NB4 (cell line): ENCODE measurements at regions not wholly inside any gene's neighbourhood (a gene's known extent, or its start where the extent isn't known, plus 50 kb on each side); places are given as distances from the start of the nearest gene placed in this dataset.
A peak's percentile ranks its signal among the peaks of the same experiment; 100 is the strongest.

Experiments
- DNase-seq: peaks from one replicate; pipeline ENCODE4 v3.0.0; 2010; ENCODE audit warnings: low read depth
- H3K4me3 ChIP-seq: one replicate; pipeline ENCODE4 v1.5.1; 2011; ENCODE audit warnings: mild to moderate bottlenecking, low read depth, low read length, moderate library complexity
- CTCF ChIP-seq: IDR thresholded peaks from one replicate; pipeline ENCODE4 v1.5.1; 2012; ENCODE audit warnings: low read depth, low read length
- MAX ChIP-seq: IDR thresholded peaks from 2 replicates; pipeline ENCODE4 v1.6.1; 2011; ENCODE audit warnings: low read depth, low read length
- MYC ChIP-seq: IDR thresholded peaks from 2 replicates; pipeline ENCODE4 v1.6.1; 2011; ENCODE audit warnings: low read depth, low read length
- POLR2A ChIP-seq: IDR thresholded peaks from 2 replicates; pipeline ENCODE4 v1.6.1; 2011; ENCODE audit warnings: mild to moderate bottlenecking; ENCODE audit not compliant: insufficient read length; ENCODE audit errors: extremely low read depth

GRCh38 chr11:16615480-16615879 lies 123.0 kb upstream of the C11orf58 start:
- no peak overlapping the region for H3K4me3 ChIP-seq
- TF ChIP-seq POLR2A, result no peak
- no peak for TF ChIP-seq MAX
- DNase-seq, result no peak

GRCh38 chr11:16613512-16614381 lies 124.7 kb upstream of the C11orf58 start:
- TF ChIP-seq POLR2A, result no peak
- peak; percentile 72 for TF ChIP-seq CTCF
- 0 out of 2 replicates have a peak, but pooled peaks have one; percentile 16 for TF ChIP-seq MAX
- TF ChIP-seq MYC, result no peak
- DNase-seq, result peak; percentile 77
- no peak overlapping the region for H3K4me3 ChIP-seq

- TF ChIP-seq MYC, result no peak
- TF ChIP-seq CTCF, result no peak
- TF ChIP-seq MAX, result no peak
- no peak for TF ChIP-seq POLR2A
- no peak for DNase-seq
- H3K4me3 ChIP-seq, result no peak overlapping the region
Observed at GRCh38 chr11:16613262-16613511, 125.3 kb upstream of the C11orf58 start.

- H3K4me3 ChIP-seq, result no peak overlapping the region
- TF ChIP-seq POLR2A, result no peak
- no peak for TF ChIP-seq MAX
- TF ChIP-seq MYC, result no peak
- TF ChIP-seq CTCF, result no peak
- DNase-seq, result no peak
Observed at GRCh38 chr11:16612566-16613261, 125.7 kb upstream of the C11orf58 start.

- TF ChIP-seq POLR2A (no peak), MAX (no peak), CTCF (no peak), MYC (no peak)
- no peak overlapping the region for H3K4me3 ChIP-seq
- DNase-seq, result no peak
Observed at GRCh38 chr11:16611926-16612565, 126.4 kb upstream of the C11orf58 start.
